Neural progenitor cell (in vitro differentiated cells): ENCODE measurements at regions not wholly inside any gene's neighbourhood (a gene's known extent, or its start where the extent isn't known, plus 50 kb on each side); places are given as distances from the start of the nearest gene placed in this dataset.

Experiments
- DNase-seq: peaks from one replicate; pipeline ENCODE4 v3.0.0-alpha.2; 2016; ENCODE audit warnings: low spot score
- H2AFZ ChIP-seq: fragments of 200-600 bp; sonication (generic); replicated peaks from 2 replicates; pipeline ENCODE4 v1.6.1; 2016; ENCODE audit warnings: antibody characterized with exemption
- H3F3A ChIP-seq: fragments of 200-600 bp; sonication (generic); 2 replicates; pipeline ENCODE4 v1.6.1; 2016; ENCODE audit warnings: antibody characterized with exemption, low read depth
- H3K27ac ChIP-seq: fragments of 200-600 bp; sonication (generic); 2 replicates; pipeline ENCODE4 v1.5.1; 2016; ENCODE audit warnings: mild to moderate bottlenecking
- H3K27me3 ChIP-seq: fragments of 200-600 bp; sonication (generic); 2 replicates; pipeline ENCODE4 v1.6.1; 2016; ENCODE audit warnings: mild to moderate bottlenecking, moderate library complexity
- H3K36me3 ChIP-seq: fragments of 200-600 bp; sonication (generic); 2 replicates; pipeline ENCODE4 v1.5.1; 2016
- H3K4me1 ChIP-seq: fragments of 200-600 bp; sonication (generic); 2 replicates; pipeline ENCODE4 v1.6.1; 2016; ENCODE audit warnings: mixed run types
- H3K4me2 ChIP-seq: fragments of 200-600 bp; sonication (generic); 2 replicates; pipeline ENCODE4 v1.6.1; 2016
- H3K4me3 ChIP-seq: fragments of 200-600 bp; sonication (generic); 2 replicates; pipeline ENCODE4 v1.5.1; 2016
- H3K79me2 ChIP-seq: fragments of 200-600 bp; sonication (generic); 2 replicates; pipeline ENCODE4 v1.6.1; 2016; ENCODE audit warnings: low read depth
- H3K9ac ChIP-seq: fragments of 200-600 bp; sonication (generic); 2 replicates; pipeline ENCODE4 v1.6.1; 2016
- H3K9me3 ChIP-seq: fragments of 200-600 bp; sonication (generic); 2 replicates; pipeline ENCODE4 v1.5.1; 2016; ENCODE audit warnings: low read depth
- H4K20me1 ChIP-seq: fragments of 200-600 bp; sonication (generic); 2 replicates; pipeline ENCODE4 v1.6.1; 2016; ENCODE audit warnings: low read depth
- H3K27ac Mint-ChIP-seq: 3 replicates; pipeline ENCODE4 v1.8.0; 2021; ENCODE audit warnings: mixed read lengths
- H3K27me3 Mint-ChIP-seq: 2 replicates; pipeline ENCODE4 v1.8.0; 2022; ENCODE audit warnings: low read depth, mild to moderate bottlenecking, inconsistent platforms, moderate library complexity, mixed read lengths; ENCODE audit not compliant: insufficient read depth
- H3K36me3 Mint-ChIP-seq: 3 replicates; pipeline ENCODE4 v1.8.0; 2021; ENCODE audit warnings: mixed read lengths
- H3K4me1 Mint-ChIP-seq: 3 replicates; pipeline ENCODE4 v1.8.0; 2021; ENCODE audit warnings: mixed read lengths
- H3K4me3 Mint-ChIP-seq: 3 replicates; pipeline ENCODE4 v1.8.0; 2021; ENCODE audit warnings: mild to moderate bottlenecking, moderate library complexity, mixed read lengths
- H3K9me3 Mint-ChIP-seq: 3 replicates; pipeline ENCODE4 v1.8.0; 2020; ENCODE audit warnings: mixed read lengths
- CTCF ChIP-seq: fragments of 200-600 bp; sonication (generic); IDR thresholded peaks from 2 replicates; pipeline ENCODE4 v1.5.1; 2017; ENCODE audit warnings: antibody characterized with exemption, mild to moderate bottlenecking
- EZH2 ChIP-seq: fragments of 200-600 bp; sonication (generic); IDR thresholded peaks from 2 replicates; pipeline ENCODE4 v1.6.1; 2017; ENCODE audit warnings: antibody characterized with exemption, mild to moderate bottlenecking, moderate library complexity
- EZH2phosphoT487 ChIP-seq: fragments of 200-600 bp; sonication (generic); IDR thresholded peaks from 2 replicates; pipeline ENCODE4 v1.6.1; 2017; ENCODE audit warnings: antibody characterized with exemption

DNA sequence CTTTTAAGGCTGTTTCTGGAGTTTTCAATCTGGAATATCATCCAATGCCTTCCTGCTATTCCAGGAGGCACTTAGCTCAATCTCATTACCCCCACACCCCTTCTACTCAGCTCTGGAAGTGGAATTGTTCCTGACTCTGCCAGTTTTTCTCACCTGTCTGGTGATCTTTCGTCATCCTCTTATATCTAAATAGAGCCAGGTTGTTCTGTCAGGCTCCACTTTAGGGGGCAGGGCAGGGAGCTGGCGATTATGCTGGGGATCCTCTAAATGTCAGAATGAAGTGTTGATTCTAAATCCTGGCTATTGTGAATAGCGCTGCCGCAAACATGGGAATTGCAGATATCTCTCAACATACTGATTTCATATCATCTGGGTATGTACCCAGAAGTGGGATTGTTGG, 63.6 kb upstream of the ETV3 start:
- Histone ChIP-seq H3K79me2 (no peaks in the 10 kb centered on the region), H3K36me3 (no peaks in the 10 kb centered on the region), H3K9me3 (no peaks in the 10 kb centered on the region), H3F3A (no peaks in the 10 kb centered on the region), H3K9ac (no peak overlapping the region), H3K27ac (no peak overlapping the region), H3K4me1 (no peaks in the 10 kb centered on the region), H2AFZ (no peak overlapping the region), H3K4me3 (no peak overlapping the region), H3K27me3 (no peaks in the 10 kb centered on the region), H3K4me2 (no peak overlapping the region), H4K20me1 (no peaks in the 10 kb centered on the region)
- Mint-ChIP-seq H3K27ac (no peak overlapping the region), H3K4me3 (no peak overlapping the region), H3K27me3 (no peaks in the 10 kb centered on the region), H3K36me3 (no peaks in the 10 kb centered on the region), H3K4me1 (no peaks in the 10 kb centered on the region), H3K9me3 (no peaks in the 10 kb centered on the region)
- TF ChIP-seq CTCF (no peak), EZH2phosphoT487 (no peak), EZH2 (no peak)
- DNase-seq, result no peak

DNA sequence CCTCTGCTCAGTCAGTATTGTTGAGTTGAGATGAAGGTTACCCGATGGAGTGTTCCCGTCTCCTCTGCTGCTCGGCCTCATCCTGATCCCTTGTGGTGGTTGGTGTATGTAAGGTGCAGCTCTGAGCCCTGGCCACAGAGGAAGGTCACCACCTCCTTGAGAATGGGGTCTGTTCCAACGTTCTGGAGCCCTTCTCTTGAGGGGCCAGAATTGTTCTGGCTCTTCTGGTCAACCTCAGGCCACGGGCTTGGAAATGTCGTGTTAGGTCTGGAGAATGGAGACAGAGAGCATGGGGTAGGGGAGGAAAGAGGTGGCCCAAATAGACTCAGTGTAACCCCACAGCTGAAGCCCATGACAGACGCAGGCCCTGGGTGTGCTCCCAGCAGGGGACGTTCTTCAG, 62.3 kb upstream of the ETV3 start:
- Mint-ChIP-seq H3K4me3 (no peak overlapping the region), H3K9me3 (no peaks in the 10 kb centered on the region), H3K4me1 (no peaks in the 10 kb centered on the region), H3K27me3 (no peaks in the 10 kb centered on the region), H3K36me3 (no peaks in the 10 kb centered on the region), H3K27ac (no peak overlapping the region)
- H4K20me1 ChIP-seq, result no peaks in the 10 kb centered on the region
- H3K27ac ChIP-seq, result no peak overlapping the region
- H3K79me2 ChIP-seq, result no peaks in the 10 kb centered on the region
- no peak for DNase-seq
- no peaks in the 10 kb centered on the region for H3K9me3 ChIP-seq
- H3F3A ChIP-seq, result no peaks in the 10 kb centered on the region
- H3K4me2 ChIP-seq, result no peak overlapping the region
- H3K27me3 ChIP-seq, result no peaks in the 10 kb centered on the region
- no peak overlapping the region for H2AFZ ChIP-seq
- TF ChIP-seq EZH2, result no peak
- TF ChIP-seq EZH2phosphoT487, result no peak
- TF ChIP-seq CTCF, result no peak
- H3K4me3 ChIP-seq, result no peak overlapping the region
- H3K4me1 ChIP-seq, result no peaks in the 10 kb centered on the region
- H3K36me3 ChIP-seq, result no peaks in the 10 kb centered on the region
- no peak overlapping the region for H3K9ac ChIP-seq

GRCh38 chr1:157199421-157199755, 61.2 kb upstream of the ETV3 start:
- no peaks in the 10 kb centered on the region for H3K27me3 ChIP-seq
- no peak overlapping the region for H3K4me3 ChIP-seq
- no peaks in the 10 kb centered on the region for H4K20me1 ChIP-seq
- H3K36me3 ChIP-seq, result no peaks in the 10 kb centered on the region
- Mint-ChIP-seq H3K4me3 (no peak overlapping the region), H3K27ac (no peak overlapping the region), H3K9me3 (no peaks in the 10 kb centered on the region), H3K27me3 (peaks cover 2% of the 10 kb centered on the region), H3K4me1 (no peaks in the 10 kb centered on the region), H3K36me3 (no peaks in the 10 kb centered on the region)
- H3K4me2 ChIP-seq, result no peak overlapping the region
- H3K9me3 ChIP-seq, result no peaks in the 10 kb centered on the region
- H2AFZ ChIP-seq, result no peak overlapping the region
- H3K4me1 ChIP-seq, result no peaks in the 10 kb centered on the region
- TF ChIP-seq CTCF (no peak), EZH2 (no peak), EZH2phosphoT487 (no peak)
- no peak for DNase-seq
- no peak overlapping the region for H3K9ac ChIP-seq
- no peaks in the 10 kb centered on the region for H3F3A ChIP-seq
- no peaks in the 10 kb centered on the region for H3K79me2 ChIP-seq
- no peak overlapping the region for H3K27ac ChIP-seq
